ENCODE measurements at regions not wholly inside any gene's neighbourhood (a gene's known extent, or its start where the extent isn't known, plus 50 kb on each side); places are given as distances from the start of the nearest gene placed in this dataset.

- no peak for DNase-seq
- TF ChIP-seq CTCF (IDR thresholded peaks at IDR 0.05; ENCODE audit: borderline replicate concordance) = no peak
- intact Hi-C loops (cut with micrococcal nuclease) = no loop called here
- no peaks in the 10 kb centered on the region for H3K9me3 ChIP-seq (replicated peaks)
- H3K36me3 ChIP-seq = no peaks in the 10 kb centered on the region
- H3K27ac ChIP-seq (replicated peaks) = no peak overlapping the region
- H3K27me3 ChIP-seq (ENCODE audit: low read depth) = no peaks in the 10 kb centered on the region
- no peaks in the 10 kb centered on the region for H3K4me1 ChIP-seq
- no peak overlapping the region for H3K4me3 ChIP-seq
These were observed 728.3 kb downstream of the TMTC2 start for GRCh38 chr12:83414981-83415380.

- Histone ChIP-seq H3K9me3 (replicated peaks) (no peaks in the 10 kb centered on the region), H3K27me3 (ENCODE audit: low read depth) (no peaks in the 10 kb centered on the region), H3K27ac (replicated peaks) (no peak overlapping the region), H3K4me1 (no peaks in the 10 kb centered on the region), H3K36me3 (no peaks in the 10 kb centered on the region), H3K4me3 (no peak overlapping the region)
- no peak for TF ChIP-seq CTCF (IDR thresholded peaks at IDR 0.05; ENCODE audit: borderline replicate concordance)
- intact Hi-C loops (cut with micrococcal nuclease) = no loop called here
- no peak for DNase-seq
These were observed 722.1 kb downstream of the TMTC2 start for GRCh38 chr12:83408851-83409250.

GRCh38 chr12:83408146-83408545 is 721.4 kb downstream of the TMTC2 start:
- Histone ChIP-seq H3K27me3 (ENCODE audit: low read depth) (no peaks in the 10 kb centered on the region), H3K4me1 (no peaks in the 10 kb centered on the region), H3K9me3 (replicated peaks) (no peaks in the 10 kb centered on the region), H3K27ac (replicated peaks) (no peak overlapping the region), H3K36me3 (no peaks in the 10 kb centered on the region), H3K4me3 (no peak overlapping the region)
- TF ChIP-seq CTCF (IDR thresholded peaks at IDR 0.05; ENCODE audit: borderline replicate concordance) = no peak
- intact Hi-C loops (cut with micrococcal nuclease) = no loop called here
- DNase-seq = no peak

- Histone ChIP-seq H3K27me3 (ENCODE audit: low read depth) (no peaks in the 10 kb centered on the region), H3K27ac (replicated peaks) (no peak overlapping the region), H3K4me3 (no peak overlapping the region), H3K9me3 (replicated peaks) (no peaks in the 10 kb centered on the region), H3K36me3 (no peaks in the 10 kb centered on the region), H3K4me1 (no peaks in the 10 kb centered on the region)
- intact Hi-C loops (cut with micrococcal nuclease) = no loop called here
- no peak for DNase-seq
- no peak for TF ChIP-seq CTCF (IDR thresholded peaks at IDR 0.05; ENCODE audit: borderline replicate concordance)
These were observed 717.8 kb downstream of the TMTC2 start for GRCh38 chr12:83404521-83404920.

- TF ChIP-seq CTCF (IDR thresholded peaks at IDR 0.05; ENCODE audit: borderline replicate concordance) = no peak
- Histone ChIP-seq H3K4me1 (no peaks in the 10 kb centered on the region), H3K9me3 (replicated peaks) (no peaks in the 10 kb centered on the region), H3K27me3 (ENCODE audit: low read depth) (no peaks in the 10 kb centered on the region), H3K27ac (replicated peaks) (no peak overlapping the region), H3K4me3 (no peak overlapping the region), H3K36me3 (no peaks in the 10 kb centered on the region)
- DNase-seq = no peak
- intact Hi-C loops (cut with micrococcal nuclease) = no loop called here
These were observed 703.5 kb downstream of the TMTC2 start for GRCh38 chr12:83390186-83390585.
